ENCODE measurements at regions not wholly inside any gene's neighbourhood (a gene's known extent, or its start where the extent isn't known, plus 50 kb on each side); places are given as distances from the start of the nearest gene placed in this dataset.
"Not testable (repeated sequence)": the region's sequence is repeated elsewhere in the genome, so short reads cannot be mapped to it uniquely, and the experiment has no call there.

- no peak for DNase-seq (ENCODE audit: low spot score)
These were observed 260.3 kb downstream of the MYCN start for GRCh38 chr2:16200554-16201193.

DNA sequence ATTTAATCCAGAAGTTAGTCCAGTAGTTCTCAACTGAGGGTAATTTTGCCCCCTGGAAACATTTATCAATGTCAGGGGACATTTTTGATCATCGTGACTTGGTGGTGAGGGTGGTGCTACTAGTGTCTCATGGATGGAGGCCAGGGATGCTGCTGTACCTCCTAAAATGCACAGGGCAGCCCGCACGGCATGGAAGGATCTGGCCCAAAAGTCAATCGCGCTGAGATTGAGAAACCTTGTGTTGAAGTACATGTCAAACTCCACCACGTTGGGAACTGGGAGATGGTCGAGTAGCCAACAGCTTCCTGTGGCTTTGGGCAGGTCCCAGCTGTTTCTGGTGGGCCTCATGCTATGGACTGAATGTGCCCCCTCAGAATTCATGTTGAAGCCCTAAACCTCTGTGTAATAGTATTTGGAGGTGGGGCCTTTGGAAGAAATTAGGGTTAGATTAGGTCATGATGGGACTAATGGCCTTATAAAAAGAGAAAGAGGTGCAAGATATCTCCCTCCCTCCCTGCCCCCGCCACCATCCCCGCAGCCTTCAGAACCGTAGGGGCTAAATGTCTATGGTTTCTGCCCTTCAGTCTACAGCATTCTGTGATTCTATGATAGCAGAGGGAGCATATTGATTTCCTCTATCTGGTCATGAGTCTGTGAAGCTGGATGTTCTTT lies 259.7 kb downstream of the MYCN start:
- DNase-seq (ENCODE audit: low spot score) = no peak

- not testable (repeated sequence) for DNase-seq (ENCODE audit: low spot score)
These were observed 258.9 kb downstream of the MYCN start for GRCh38 chr2:16199241-16199640.

DNA sequence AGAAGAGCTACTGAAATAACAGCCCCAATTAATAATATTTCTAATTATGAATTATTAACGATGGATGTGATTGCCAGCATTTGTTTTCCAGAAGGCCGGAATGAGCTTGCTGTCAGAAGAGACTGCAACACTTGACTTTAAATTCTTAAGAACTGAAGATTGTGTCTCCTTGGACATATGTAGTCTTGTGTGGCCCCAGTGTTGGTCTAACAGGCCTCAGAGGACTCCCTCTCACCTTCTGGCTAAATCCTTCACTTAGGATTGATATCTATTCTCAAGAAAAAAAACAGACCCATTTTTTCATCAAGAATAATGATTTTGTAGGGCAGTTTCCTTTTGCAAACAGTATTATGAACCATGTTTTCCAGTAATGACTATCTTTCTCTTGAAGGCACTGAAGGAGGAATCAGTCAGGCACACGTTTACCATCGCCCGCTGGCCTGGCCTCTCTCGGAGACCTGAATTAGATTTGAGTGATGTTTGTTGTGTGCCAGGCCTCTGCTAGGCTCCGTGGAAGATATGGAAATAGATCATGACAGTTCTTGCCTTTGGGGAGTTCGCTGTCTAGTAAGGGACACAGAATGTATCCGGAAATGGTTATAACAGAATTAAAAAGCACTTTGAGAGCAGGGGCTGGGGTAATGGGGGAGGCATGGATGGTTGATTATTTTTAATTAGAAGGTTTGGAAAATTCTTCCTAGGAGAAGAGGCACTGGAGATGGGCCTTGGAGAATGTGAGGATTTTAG lies 258.0 kb downstream of the MYCN start:
- no peak for DNase-seq (ENCODE audit: low spot score)

DNA sequence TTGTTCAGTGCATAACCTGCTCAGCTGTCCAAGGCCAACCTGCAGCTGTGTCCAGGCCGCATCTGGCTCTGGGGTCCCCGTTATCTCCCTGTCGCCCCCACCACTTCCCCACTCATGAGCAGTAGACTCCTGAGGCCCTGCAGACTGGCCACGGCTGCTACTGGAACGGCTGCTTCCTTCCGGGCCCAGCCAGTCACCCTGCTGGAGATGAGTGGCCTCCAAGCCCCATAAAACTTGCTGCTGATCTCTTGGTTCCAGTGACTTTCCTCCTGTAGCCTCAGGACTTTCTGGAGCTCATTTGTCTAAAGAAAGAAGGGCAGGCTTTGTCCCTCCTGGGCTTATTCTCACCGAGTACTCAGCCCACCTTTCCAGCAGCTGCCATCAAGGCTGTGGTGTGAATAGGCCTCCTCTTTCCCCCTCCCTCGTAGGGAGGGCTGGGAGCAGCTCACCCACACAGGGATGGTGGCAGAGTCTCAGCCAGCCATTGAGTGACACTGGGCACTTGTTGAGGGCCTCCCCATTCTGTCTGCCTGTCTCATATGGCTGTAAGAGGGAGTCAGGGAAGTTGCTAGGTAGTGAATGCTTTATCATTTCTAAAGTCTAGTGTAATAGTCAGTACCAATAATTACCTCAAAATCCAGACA lies 257.3 kb downstream of the MYCN start:
- no peak for DNase-seq (ENCODE audit: low spot score)

DNA sequence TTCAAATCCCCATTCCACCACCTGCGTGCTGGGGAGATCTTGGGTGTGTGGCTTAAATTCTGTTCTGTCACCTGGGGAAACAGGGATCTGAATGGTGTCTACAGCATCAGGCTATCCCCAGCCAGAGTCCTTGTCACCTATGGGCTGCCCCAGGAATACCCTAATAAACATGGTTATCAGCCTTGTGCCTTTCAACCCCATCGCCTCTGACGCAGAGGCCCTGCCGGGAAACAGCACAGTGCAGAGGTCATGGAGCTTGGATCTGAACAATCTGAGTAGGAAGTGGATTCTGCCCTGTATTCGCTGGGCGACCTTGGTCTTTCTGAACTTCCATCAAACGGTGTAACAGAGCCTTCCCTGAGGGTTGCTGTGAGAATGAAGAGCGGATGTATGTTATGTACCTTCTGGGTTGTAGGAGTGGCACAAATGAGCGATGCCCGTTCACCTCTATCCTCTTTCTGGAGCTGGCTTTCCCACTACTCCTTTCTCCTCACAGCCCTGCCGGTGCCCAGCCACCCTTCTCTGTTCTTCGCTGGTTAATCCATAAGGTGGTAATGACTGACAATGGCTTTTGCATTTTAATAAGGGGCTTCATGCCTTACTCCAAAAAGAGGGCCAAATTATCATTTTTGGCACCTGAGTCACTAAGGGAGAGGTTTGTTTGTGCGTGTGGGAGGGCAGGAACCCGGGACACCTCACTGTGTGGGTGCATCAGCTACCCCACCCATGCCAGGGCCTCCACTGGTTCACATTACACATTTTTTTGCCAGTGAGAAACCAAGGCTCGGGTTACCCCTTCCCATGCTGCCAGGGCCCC lies 256.5 kb downstream of the MYCN start:
- no peak for DNase-seq (ENCODE audit: low spot score)

DNA sequence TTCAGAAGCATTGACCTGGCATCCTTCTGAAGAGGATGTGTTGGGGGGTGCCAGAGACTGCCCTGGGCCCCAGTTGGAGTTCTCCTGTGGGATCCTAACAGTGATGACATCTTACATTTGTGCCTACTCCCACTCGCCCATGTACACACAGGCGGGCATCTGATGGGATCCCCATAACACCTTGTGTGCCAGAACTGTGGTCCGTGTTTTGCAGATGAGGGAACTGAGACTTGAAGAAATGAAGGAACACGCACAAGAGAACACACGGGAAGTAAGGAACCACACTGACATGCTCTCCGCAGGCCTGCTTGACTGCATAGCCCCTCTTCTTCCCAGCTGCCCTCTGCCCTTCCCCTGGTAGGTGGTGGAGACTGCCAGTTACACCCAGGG lies 255.3 kb downstream of the MYCN start:
- DNase-seq (ENCODE audit: low spot score) = no peak

DNA sequence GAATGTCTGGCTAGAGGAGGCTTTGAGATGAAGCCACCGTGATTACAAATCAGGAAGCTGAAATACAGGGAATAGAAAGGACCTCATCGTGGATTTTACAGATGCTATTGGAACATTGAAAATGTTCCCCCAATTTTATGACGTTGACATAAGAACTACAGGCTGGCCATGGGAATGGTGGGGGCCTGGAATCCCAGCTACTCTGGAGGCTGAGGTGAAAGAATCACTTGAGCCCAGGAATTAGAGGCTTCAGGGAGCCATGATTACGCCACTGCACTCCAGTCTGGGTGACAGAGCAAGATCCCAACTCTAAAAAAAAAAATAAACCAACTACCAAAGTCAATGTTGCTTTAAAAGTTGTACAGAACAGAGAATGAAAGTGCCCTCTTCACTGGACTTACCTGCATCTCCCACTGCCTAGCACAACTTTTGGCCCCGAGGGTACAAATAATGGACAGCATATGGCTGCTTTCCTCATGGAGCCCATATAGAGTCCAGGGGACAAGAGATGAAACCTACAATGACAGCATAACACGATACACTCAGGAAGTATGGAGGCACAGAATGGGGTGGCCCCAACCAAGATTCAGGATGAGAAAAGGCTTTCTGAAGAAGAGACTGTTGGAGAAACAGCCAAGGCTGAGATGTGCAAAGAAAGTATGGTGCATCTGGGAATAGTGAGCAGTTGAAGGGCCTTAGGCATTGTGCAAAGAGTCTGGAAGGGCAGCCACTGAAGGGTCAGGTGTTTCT lies 254.8 kb downstream of the MYCN start:
- no peak for DNase-seq (ENCODE audit: low spot score)

- no peak for DNase-seq (ENCODE audit: low spot score)
These were observed 254.2 kb downstream of the MYCN start for GRCh38 chr2:16194530-16194929.

- DNase-seq (ENCODE audit: low spot score) = no peak
These were observed 253.7 kb downstream of the MYCN start for GRCh38 chr2:16194096-16194390.

- DNase-seq (ENCODE audit: low spot score) = no peak
These were observed 252.3 kb downstream of the MYCN start for GRCh38 chr2:16192416-16193216.

GRCh38 chr2:16191431-16192200 lies 251.3 kb downstream of the MYCN start:
- no peak for DNase-seq (ENCODE audit: low spot score)

DNA sequence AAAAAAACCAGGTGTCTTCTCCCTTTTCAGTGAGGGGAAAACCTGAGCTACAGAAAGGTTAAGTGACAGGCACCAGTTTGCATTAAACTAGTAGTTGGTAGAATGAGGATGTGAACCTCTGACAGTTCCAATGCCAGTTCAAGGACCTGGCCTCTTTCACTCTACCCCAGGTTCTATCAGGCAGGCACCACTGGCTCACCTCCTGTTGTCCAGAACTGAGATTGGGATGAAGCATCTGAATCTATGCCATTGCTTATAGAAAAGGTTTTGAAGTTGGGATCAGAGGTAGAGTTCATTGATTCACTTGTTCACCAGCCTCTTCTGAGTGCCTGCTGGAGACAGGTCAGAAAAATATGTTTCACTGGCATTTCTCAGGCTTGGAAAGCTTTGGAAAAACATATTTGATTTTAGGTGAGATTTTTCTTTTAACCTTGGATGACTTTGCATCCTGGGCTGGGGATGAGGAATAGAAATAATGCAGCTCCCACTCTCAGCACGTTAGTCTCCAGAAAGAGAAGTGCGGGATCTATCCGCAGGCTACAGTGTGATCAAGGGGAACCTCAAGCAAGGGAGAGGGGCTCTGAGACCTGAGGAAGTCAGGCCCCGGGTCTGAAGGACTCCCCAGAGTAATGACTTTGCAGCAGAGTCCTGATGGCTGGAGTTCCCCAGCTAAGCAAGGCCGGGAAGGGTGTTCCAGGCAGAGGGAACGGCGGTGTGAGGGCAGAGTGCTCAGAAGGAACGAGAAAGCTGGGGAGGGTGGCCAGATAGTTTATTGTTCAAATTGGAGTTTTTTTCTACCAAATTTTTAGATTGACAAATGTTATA lies 250.3 kb downstream of the MYCN start:
- no peak for DNase-seq (ENCODE audit: low spot score)

DNA sequence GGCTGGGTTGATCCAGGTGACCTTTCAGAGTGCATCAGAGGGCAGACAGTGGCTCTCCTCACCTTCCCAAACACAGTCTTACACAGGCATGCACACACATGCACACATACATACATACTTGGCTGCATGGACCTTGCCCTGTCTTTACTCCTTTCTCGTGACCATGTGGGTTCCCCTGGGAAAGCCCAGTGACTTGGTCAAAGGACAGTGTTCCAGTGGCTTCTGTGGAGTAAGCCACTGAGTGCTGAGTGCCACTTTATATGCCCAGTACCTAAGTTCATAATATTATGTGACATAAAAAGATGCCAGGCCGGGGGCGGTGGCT lies 249.4 kb downstream of the MYCN start:
- DNase-seq (ENCODE audit: low spot score) = no peak

- DNase-seq (ENCODE audit: low spot score) = no peak
These were observed 248.9 kb downstream of the MYCN start for GRCh38 chr2:16189029-16189835.

GRCh38 chr2:16188261-16188890 lies 248.0 kb downstream of the MYCN start:
- DNase-seq (ENCODE audit: low spot score) = no peak

DNA sequence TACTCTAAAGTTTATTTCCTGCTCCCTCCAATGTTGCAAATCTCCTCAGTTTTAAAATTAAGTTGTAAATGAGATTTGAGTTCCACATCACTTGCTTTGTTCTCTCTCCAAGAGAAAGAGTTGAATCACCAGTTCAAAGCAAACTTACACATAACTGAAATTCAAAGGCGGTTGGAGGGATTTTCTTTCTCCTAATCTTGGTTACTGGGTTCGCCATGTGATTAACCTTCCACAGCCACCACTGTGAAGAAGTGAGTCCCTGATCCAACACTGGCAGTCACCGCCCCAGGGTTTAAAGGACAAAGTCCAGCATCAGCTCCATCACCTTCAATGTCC lies 247.1 kb downstream of the MYCN start:
- no peak for DNase-seq (ENCODE audit: low spot score)
